HepG2 (cell line): ENCODE measurements at regions not wholly inside any gene's neighbourhood (a gene's known extent, or its start where the extent isn't known, plus 50 kb on each side); places are given as distances from the start of the nearest gene placed in this dataset.
A peak's percentile ranks its signal among the peaks of the same experiment; 100 is the strongest.

Experiments used
- AGO1 ChIP-seq: fragments of 200-400 bp; formaldehyde crosslinking; IDR thresholded peaks from 2 replicates; pipeline ENCODE4 v1.6.1; 2017; ENCODE audit warnings: mild to moderate bottlenecking, low read depth, low read length, moderate library complexity; ENCODE audit not compliant: poor library complexity, severe bottlenecking
- CAMTA2 ChIP-seq: sonication (generic); formaldehyde crosslinking; IDR thresholded peaks from 2 replicates; pipeline ENCODE4 v1.4.0; 2020; ENCODE audit warnings: mild to moderate bottlenecking, missing genetic modification reagents, borderline replicate concordance
- CBX5 ChIP-seq: sonication (generic); formaldehyde crosslinking; IDR thresholded peaks from 2 replicates; pipeline ENCODE4 v1.4.0; 2020; ENCODE audit warnings: missing genetic modification reagents, borderline replicate concordance
- CENPX ChIP-seq: sonication (generic); formaldehyde crosslinking; IDR thresholded peaks from 2 replicates; pipeline ENCODE4 v1.9.0; 2021; ENCODE audit warnings: mild to moderate bottlenecking, missing genetic modification reagents, moderate library complexity
- DNMT3B ChIP-seq: conservative IDR thresholded peaks from 2 replicates; pipeline ENCODE4 v1.6.1; 2016; ENCODE audit warnings: missing biosample characterization, control low read depth
- HOXA5 ChIP-seq: sonication (generic); formaldehyde crosslinking; IDR thresholded peaks from 2 replicates; pipeline ENCODE4 v1.4.0; 2020; ENCODE audit warnings: missing genetic modification reagents
- IRF2 ChIP-seq: IDR thresholded peaks from 2 replicates; pipeline ENCODE4 v1.6.1; 2018; ENCODE audit warnings: missing genetic modification reagents, missing compliant biosample characterization
- NFYB ChIP-seq: sonication (generic); formaldehyde crosslinking; IDR thresholded peaks from 2 replicates; pipeline ENCODE4 v1.4.0; 2020; ENCODE audit warnings: missing genetic modification reagents
- POLR2G ChIP-seq: fragments of 200-400 bp; formaldehyde crosslinking; IDR thresholded peaks from 2 replicates; pipeline ENCODE4 v1.6.1; 2018; ENCODE audit warnings: mild to moderate bottlenecking, low read depth, low read length, moderate library complexity
- SPEN ChIP-seq: sonication (generic); formaldehyde crosslinking; IDR thresholded peaks from 2 replicates; pipeline ENCODE4 v1.5.1; 2020; ENCODE audit warnings: low read depth, mild to moderate bottlenecking, missing genetic modification reagents
- ZFP62 ChIP-seq: sonication (generic); formaldehyde crosslinking; IDR thresholded peaks from 2 replicates; pipeline ENCODE4 v1.4.0; 2020; ENCODE audit warnings: missing genetic modification reagents
- ZKSCAN8 ChIP-seq: IDR thresholded peaks from 2 replicates; pipeline ENCODE4 v1.6.1; 2016; ENCODE audit warnings: borderline replicate concordance, missing genetic modification reagents, missing compliant biosample characterization
- ZNF263 ChIP-seq: sonication (generic); formaldehyde crosslinking; IDR thresholded peaks from 2 replicates; pipeline ENCODE4 v1.4.0; 2020; ENCODE audit warnings: missing genetic modification reagents
- ZNF512B ChIP-seq: sonication (generic); formaldehyde crosslinking; IDR thresholded peaks from 2 replicates; pipeline ENCODE4 v1.5.1; 2020; ENCODE audit warnings: missing genetic modification reagents, mild to moderate bottlenecking, borderline replicate concordance
- ZNF580 ChIP-seq: IDR thresholded peaks from 2 replicates; pipeline ENCODE4 v1.6.1; 2016; ENCODE audit warnings: low read depth, borderline replicate concordance
- ZNF7 ChIP-seq: IDR thresholded peaks from 2 replicates; pipeline ENCODE4 v1.6.1; 2016; ENCODE audit warnings: missing biosample characterization, missing genetic modification reagents
- ZNF883 ChIP-seq: sonication (generic); formaldehyde crosslinking; IDR thresholded peaks from 2 replicates; pipeline ENCODE4 v1.5.1; 2020; ENCODE audit warnings: mild to moderate bottlenecking, missing genetic modification reagents; ENCODE audit errors: not compliant biosample characterization
- TF ChIP-seq, protein P1 (sequence below): sonication (generic); formaldehyde crosslinking; IDR thresholded peaks from 2 replicates; pipeline ENCODE4 v1.4.0; 2020; ENCODE audit warnings: missing genetic modification reagents, mild to moderate bottlenecking, borderline replicate concordance
- TF ChIP-seq, protein P2 (sequence below): sonication (generic); formaldehyde crosslinking; IDR thresholded peaks from 2 replicates; pipeline ENCODE4 v1.8.0; 2022; ENCODE audit warnings: missing genetic modification reagents, mild to moderate bottlenecking, moderate library complexity, borderline replicate concordance
- TF ChIP-seq, protein P3 (sequence below): sonication (generic); formaldehyde crosslinking; IDR thresholded peaks from 2 replicates; pipeline ENCODE4 v1.8.1; 2023; ENCODE audit warnings: missing genetic modification reagents, mild to moderate bottlenecking, borderline replicate concordance

GRCh38 chr9:129495620-129496472, 125.1 kb downstream of the C9orf50 start (continued):
- no peak for TF ChIP-seq ZNF512B (CRISPR knock-in tag)
- TF ChIP-seq NFYB (CRISPR knock-in tag): peak; percentile 90
- TF ChIP-seq CAMTA2 (CRISPR knock-in tag): peak; percentile 85
- TF ChIP-seq, protein P1, sequence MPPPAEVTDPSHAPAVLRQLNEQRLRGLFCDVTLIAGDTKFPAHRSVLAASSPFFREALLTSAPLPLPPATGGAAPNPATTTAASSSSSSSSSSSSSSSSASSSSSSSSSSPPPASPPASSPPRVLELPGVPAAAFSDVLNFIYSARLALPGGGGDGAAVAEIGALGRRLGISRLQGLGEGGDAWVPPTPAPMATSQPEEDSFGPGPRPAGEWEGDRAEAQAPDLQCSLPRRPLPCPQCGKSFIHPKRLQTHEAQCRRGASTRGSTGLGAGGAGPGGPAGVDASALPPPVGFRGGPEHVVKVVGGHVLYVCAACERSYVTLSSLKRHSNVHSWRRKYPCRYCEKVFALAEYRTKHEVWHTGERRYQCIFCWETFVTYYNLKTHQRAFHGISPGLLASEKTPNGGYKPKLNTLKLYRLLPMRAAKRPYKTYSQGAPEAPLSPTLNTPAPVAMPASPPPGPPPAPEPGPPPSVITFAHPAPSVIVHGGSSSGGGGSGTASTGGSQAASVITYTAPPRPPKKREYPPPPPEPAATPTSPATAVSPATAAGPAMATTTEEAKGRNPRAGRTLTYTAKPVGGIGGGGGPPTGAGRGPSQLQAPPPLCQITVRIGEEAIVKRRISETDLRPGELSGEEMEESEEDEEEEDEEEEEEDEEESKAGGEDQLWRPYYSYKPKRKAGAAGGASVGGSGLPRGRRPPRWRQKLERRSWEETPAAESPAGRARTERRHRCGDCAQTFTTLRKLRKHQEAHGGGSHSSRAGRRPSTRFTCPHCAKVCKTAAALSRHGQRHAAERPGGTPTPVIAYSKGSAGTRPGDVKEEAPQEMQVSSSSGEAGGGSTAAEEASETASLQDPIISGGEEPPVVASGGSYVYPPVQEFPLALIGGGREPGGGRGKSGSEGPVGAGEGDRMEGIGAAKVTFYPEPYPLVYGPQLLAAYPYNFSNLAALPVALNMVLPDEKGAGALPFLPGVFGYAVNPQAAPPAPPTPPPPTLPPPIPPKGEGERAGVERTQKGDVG (CRISPR knock-in tag): peak; percentile 88; the same call in 1 of the 2 replicates
- TF ChIP-seq ZNF7: no peak
- TF ChIP-seq CBX5 (CRISPR knock-in tag): peak; percentile 49
- no peak for TF ChIP-seq ZFP62 (CRISPR knock-in tag)
- no peak for TF ChIP-seq HOXA5 (CRISPR knock-in tag)
- TF ChIP-seq DNMT3B (CRISPR knock-in tag): peak; percentile 91
- TF ChIP-seq POLR2G: peak; percentile 59
- TF ChIP-seq ZKSCAN8 (CRISPR knock-in tag): peak; percentile 85; the same call in 1 of the 2 replicates
- 0 out of 2 replicates have a peak, but pooled peaks have one; percentile 60 for TF ChIP-seq SPEN
- TF ChIP-seq ZNF580 (CRISPR knock-in tag): peak; percentile 91; the same call in 1 of the 2 replicates
- TF ChIP-seq ZNF263 (CRISPR knock-in tag): no peak; the same call in none of the 2 replicates
- no peak for TF ChIP-seq CENPX (CRISPR knock-in tag)
- TF ChIP-seq IRF2 (CRISPR knock-in tag): peak; percentile 55; the same call in 1 of the 2 replicates
- TF ChIP-seq AGO1: peak; percentile 62
- TF ChIP-seq, protein P2, sequence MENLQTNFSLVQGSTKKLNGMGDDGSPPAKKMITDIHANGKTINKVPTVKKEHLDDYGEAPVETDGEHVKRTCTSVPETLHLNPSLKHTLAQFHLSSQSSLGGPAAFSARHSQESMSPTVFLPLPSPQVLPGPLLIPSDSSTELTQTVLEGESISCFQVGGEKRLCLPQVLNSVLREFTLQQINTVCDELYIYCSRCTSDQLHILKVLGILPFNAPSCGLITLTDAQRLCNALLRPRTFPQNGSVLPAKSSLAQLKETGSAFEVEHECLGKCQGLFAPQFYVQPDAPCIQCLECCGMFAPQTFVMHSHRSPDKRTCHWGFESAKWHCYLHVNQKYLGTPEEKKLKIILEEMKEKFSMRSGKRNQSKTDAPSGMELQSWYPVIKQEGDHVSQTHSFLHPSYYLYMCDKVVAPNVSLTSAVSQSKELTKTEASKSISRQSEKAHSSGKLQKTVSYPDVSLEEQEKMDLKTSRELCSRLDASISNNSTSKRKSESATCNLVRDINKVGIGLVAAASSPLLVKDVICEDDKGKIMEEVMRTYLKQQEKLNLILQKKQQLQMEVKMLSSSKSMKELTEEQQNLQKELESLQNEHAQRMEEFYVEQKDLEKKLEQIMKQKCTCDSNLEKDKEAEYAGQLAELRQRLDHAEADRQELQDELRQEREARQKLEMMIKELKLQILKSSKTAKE (CRISPR knock-in tag): peak; percentile 33; the same call in 1 of the 2 replicates
- TF ChIP-seq ZNF883 (CRISPR knock-in tag): peak; percentile 69
- TF ChIP-seq, protein P3, sequence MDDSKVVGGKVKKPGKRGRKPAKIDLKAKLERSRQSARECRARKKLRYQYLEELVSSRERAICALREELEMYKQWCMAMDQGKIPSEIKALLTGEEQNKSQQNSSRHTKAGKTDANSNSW (CRISPR knock-in tag): no peak
